ENCODE measurements at regions not wholly inside any gene's neighbourhood (a gene's known extent, or its start where the extent isn't known, plus 50 kb on each side); places are given as distances from the start of the nearest gene placed in this dataset.
"Not testable (repeated sequence)": the region's sequence is repeated elsewhere in the genome, so short reads cannot be mapped to it uniquely, and the experiment has no call there.

GRCh38 chr1:101492144-101492543 is 255.3 kb downstream of the S1PR1 start:
- TF ChIP-seq, protein P1, sequence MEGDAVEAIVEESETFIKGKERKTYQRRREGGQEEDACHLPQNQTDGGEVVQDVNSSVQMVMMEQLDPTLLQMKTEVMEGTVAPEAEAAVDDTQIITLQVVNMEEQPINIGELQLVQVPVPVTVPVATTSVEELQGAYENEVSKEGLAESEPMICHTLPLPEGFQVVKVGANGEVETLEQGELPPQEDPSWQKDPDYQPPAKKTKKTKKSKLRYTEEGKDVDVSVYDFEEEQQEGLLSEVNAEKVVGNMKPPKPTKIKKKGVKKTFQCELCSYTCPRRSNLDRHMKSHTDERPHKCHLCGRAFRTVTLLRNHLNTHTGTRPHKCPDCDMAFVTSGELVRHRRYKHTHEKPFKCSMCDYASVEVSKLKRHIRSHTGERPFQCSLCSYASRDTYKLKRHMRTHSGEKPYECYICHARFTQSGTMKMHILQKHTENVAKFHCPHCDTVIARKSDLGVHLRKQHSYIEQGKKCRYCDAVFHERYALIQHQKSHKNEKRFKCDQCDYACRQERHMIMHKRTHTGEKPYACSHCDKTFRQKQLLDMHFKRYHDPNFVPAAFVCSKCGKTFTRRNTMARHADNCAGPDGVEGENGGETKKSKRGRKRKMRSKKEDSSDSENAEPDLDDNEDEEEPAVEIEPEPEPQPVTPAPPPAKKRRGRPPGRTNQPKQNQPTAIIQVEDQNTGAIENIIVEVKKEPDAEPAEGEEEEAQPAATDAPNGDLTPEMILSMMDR (IDR thresholded peaks at IDR 0.05; ENCODE audit: low read length), result not testable (repeated sequence)
- TF ChIP-seq EZH2 (IDR thresholded peaks at IDR 0.05; ENCODE audit: borderline replicate concordance, low read length), result not testable (repeated sequence)
